Upper lobe of right lung (tissue), 1 donor: ENCODE measurements at regions not wholly inside any gene's neighbourhood (a gene's known extent, or its start where the extent isn't known, plus 50 kb on each side); places are given as distances from the start of the nearest gene placed in this dataset.

Experiments
- ATAC-seq: fragments of 200-7000 bp; cut with Tn5 transposase; one replicate; pipeline ENCODE4 v1.9.1; 2020; ENCODE audit warnings: mild to moderate bottlenecking, moderate library complexity
- DNase-seq: peaks from one replicate; pipeline ENCODE4 v3.0.0-alpha.2; 2020
- H3K27ac ChIP-seq: fragments of 200-600 bp; one replicate; pipeline ENCODE4 v1.8.0; 2022
- H3K27me3 ChIP-seq: fragments of 200-600 bp; one replicate; pipeline ENCODE4 v1.8.0; 2022; ENCODE audit warnings: mild to moderate bottlenecking
- H3K36me3 ChIP-seq: fragments of 200-600 bp; one replicate; pipeline ENCODE4 v1.8.0; 2022
- H3K4me1 ChIP-seq: fragments of 200-600 bp; one replicate; pipeline ENCODE4 v1.8.0; 2022
- H3K4me3 ChIP-seq: fragments of 200-600 bp; one replicate; pipeline ENCODE4 v1.8.0; 2022; ENCODE audit warnings: mild to moderate bottlenecking
- H3K9me3 ChIP-seq: fragments of 200-600 bp; one replicate; pipeline ENCODE4 v1.8.0; 2022
- intact Hi-C: fragments of 100-400 bp; cut with DNase I; formaldehyde crosslinking; loops from one replicate; pipeline ENCODE4 v1.11.0; 2022
- TF ChIP-seq, protein P1 (sequence below): fragments of 200-600 bp; IDR thresholded peaks from one replicate; pipeline ENCODE4 v1.8.0; 2022; ENCODE audit warnings: antibody characterized with exemption
- donor health status: DM: no; HTN: yes; CAD: no; lungs with severe emphysema.

DNA sequence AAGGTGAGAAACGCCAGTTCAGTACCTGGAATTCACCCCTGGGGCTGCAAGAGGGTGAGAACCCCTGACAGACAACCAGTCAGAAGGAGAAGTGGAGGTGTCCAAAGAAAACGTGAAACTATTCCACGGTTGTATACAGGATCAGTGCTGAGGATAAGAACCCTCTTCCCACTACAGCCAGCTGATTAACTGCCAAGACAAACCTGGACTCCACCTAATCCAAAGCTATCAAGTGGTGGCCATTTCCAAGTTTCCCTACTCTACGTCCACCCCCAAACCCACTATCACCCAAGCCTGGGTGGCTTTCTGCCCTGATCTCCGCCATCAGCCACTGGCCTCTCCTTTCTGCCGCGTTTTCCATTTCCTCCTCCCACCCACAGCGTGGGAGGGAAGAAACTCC is 312.3 kb upstream of the ID2 start:
- Histone ChIP-seq H3K36me3 (no peaks in the 10 kb centered on the region), H3K9me3 (no peaks in the 10 kb centered on the region), H3K4me1 (no peaks in the 10 kb centered on the region), H3K4me3 (no peak overlapping the region), H3K27ac (no peak overlapping the region), H3K27me3 (no peaks in the 10 kb centered on the region)
- no peak for ATAC-seq
- intact Hi-C loops = no loop called here
- no peak for DNase-seq
- TF ChIP-seq, protein P1, sequence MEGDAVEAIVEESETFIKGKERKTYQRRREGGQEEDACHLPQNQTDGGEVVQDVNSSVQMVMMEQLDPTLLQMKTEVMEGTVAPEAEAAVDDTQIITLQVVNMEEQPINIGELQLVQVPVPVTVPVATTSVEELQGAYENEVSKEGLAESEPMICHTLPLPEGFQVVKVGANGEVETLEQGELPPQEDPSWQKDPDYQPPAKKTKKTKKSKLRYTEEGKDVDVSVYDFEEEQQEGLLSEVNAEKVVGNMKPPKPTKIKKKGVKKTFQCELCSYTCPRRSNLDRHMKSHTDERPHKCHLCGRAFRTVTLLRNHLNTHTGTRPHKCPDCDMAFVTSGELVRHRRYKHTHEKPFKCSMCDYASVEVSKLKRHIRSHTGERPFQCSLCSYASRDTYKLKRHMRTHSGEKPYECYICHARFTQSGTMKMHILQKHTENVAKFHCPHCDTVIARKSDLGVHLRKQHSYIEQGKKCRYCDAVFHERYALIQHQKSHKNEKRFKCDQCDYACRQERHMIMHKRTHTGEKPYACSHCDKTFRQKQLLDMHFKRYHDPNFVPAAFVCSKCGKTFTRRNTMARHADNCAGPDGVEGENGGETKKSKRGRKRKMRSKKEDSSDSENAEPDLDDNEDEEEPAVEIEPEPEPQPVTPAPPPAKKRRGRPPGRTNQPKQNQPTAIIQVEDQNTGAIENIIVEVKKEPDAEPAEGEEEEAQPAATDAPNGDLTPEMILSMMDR = no peak

DNA sequence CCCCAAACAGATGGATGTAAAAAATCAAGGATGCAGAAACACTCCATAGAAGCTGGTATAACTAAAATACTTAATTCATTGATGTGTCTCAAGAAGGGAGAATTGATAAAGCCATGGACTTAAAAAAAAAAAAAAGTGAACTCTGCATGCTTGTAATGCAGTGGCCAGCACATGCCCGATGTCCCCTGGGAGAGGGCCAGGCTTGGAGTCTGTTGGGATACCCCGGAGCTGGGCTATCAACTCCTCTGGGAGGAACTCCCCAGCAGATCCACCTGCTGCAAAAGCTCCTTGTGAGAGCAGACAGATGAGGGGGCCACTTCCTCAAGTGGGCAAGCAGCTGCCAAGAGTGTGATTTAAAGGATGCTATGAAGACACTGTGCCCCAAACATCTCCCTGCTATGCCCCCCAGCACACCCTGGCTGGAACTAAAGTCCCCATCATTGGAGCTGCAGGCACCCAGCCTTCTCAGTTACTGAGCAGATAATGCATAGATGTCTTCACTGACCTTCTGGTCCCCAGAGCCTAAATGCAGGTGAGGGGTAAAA is 311.5 kb upstream of the ID2 start:
- H3K9me3 ChIP-seq = no peaks in the 10 kb centered on the region
- TF ChIP-seq, protein P1 = no peak
- H3K36me3 ChIP-seq = no peaks in the 10 kb centered on the region
- no peak for DNase-seq
- no peak overlapping the region for H3K27ac ChIP-seq
- no peak overlapping the region for H3K4me3 ChIP-seq
- intact Hi-C loops = no loop called here
- no peaks in the 10 kb centered on the region for H3K27me3 ChIP-seq
- no peaks in the 10 kb centered on the region for H3K4me1 ChIP-seq
- ATAC-seq = no peak

DNA sequence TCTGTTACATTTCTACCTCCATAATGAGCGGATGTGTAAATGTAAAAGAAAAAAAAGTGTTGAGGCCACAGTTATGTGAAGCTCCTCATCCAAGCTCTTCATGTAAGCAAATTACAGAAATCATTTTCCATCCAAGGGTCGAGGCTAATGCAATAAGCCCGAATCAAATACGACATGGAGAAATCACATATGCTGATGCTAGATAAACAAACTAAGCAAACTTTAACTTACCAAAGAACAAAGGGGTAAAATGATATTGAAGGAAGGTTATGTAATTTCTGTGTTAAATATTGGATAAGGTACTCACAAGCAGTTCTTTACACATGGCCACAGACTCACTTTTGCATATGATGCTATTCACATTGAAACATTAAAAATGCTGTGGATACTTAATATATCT is 310.2 kb upstream of the ID2 start:
- intact Hi-C loops = no loop called here
- ATAC-seq = no peak
- H3K4me3 ChIP-seq = no peak overlapping the region
- no peaks in the 10 kb centered on the region for H3K36me3 ChIP-seq
- TF ChIP-seq, protein P1 = no peak
- no peaks in the 10 kb centered on the region for H3K27me3 ChIP-seq
- no peak overlapping the region for H3K27ac ChIP-seq
- no peaks in the 10 kb centered on the region for H3K4me1 ChIP-seq
- H3K9me3 ChIP-seq = no peaks in the 10 kb centered on the region
- DNase-seq = no peak

DNA sequence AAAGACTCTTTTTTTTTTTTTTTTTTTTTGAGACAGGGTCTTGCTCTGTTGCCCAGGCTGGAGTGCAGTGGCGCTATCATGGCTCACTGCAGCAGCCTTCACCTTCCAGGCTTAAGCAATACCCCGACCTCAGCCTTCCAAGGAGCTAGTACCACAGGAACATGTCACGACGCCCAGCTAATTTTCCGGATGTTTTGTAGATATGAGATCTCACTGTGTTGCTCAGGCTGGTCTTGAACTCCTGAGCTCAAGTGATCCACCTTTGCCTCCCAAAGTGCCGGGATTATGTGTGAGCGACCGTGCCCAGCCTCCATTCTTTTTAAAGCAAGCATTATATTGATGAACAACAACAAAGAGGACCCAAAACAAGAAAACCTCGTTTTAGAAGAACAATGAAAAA is 307.1 kb upstream of the ID2 start:
- Histone ChIP-seq H3K9me3 (no peaks in the 10 kb centered on the region), H3K4me3 (no peak overlapping the region), H3K36me3 (no peaks in the 10 kb centered on the region), H3K27ac (no peak overlapping the region), H3K27me3 (no peaks in the 10 kb centered on the region), H3K4me1 (no peaks in the 10 kb centered on the region)
- intact Hi-C loops = no loop called here
- DNase-seq = no peak
- TF ChIP-seq, protein P1 = no peak
- ATAC-seq = no peak

DNA sequence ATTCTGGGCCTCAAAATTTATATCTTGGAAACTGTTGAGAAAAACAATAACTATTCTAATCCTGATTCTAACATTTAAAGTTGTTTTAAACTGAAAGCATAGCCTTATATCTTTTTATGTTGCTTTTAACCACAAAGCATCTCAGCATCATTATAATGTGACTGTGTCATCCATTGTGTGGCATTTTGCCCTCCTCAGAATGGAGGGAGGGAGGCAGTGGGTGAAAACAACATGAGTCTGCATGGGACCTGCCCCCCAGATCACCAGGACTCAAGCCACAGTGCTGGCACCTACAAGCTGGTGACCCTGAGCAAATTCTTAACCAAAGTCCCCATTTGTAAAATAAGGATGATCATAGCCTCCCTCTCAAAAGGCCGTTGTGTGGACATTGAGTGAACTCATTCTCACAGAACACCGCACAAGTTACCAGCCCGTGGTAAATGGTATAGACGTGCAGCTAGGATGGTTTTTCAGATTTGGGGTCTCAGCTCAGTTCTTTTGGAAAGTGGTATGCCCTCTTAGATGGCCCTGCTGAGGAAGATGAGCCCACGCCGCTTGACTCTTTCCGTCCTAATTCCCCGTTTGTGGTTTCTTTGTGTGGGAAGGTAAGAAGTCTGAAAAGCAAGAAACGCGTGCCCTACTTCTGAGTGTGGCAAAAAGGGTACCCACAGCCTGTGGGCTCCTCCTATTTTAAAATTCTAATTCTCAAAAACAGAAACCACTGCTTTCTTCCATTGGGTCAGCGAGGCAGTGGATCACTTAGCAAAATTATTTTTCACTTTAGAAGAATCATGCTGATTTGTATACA is 305.0 kb upstream of the ID2 start:
- Histone ChIP-seq H3K27me3 (no peaks in the 10 kb centered on the region), H3K4me1 (no peaks in the 10 kb centered on the region), H3K27ac (no peak overlapping the region), H3K4me3 (no peak overlapping the region), H3K36me3 (no peaks in the 10 kb centered on the region), H3K9me3 (no peaks in the 10 kb centered on the region)
- intact Hi-C loops = no loop called here
- DNase-seq = no peak
- ATAC-seq = no peak
- TF ChIP-seq, protein P1 = no peak
